CD4-positive, alpha-beta T cell treated with Interleukin-21 for 1 hour (primary cell): ENCODE measurements at regions not wholly inside any gene's neighbourhood (a gene's known extent, or its start where the extent isn't known, plus 50 kb on each side); places are given as distances from the start of the nearest gene placed in this dataset.

Source experiments
- DNase-seq: peaks from one replicate; pipeline ENCODE4 v3.0.0-alpha.2; 2020

DNA sequence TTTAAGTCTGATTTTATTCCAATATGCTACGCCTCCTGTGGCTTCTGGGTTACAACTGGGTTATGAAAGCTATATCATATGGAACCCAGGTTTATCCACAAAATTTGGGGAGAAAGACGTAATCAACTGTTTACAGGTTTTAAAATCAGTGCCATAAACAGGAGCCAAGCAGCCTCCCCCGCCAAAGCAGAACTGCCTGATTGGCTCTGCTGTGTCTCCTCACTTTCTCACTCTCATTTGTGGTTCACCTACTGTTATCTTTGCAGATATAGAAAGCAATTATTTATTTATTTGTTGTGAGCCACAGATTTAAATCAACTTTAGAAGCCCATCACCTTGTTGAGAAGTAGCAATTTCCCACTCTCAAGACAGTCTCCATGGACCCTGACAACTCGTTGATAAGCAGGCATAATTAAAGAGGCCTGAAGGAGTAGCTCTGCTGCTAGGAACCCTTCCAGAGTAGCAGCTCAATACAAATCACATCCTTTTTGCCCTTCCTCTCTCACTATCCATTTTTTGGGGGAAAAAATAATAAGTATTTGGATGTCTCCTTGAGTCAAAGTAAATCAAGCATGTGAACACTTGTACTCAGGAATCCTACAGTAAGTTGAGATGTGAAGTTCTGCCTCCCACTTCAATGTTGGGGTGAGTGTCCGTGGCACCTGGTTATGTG, 191.0 kb upstream of the CCDC150 start:
- DNase-seq = no peak

GRCh38 chr2:196449083-196449482, 190.4 kb upstream of the CCDC150 start:
- DNase-seq = no peak

DNA sequence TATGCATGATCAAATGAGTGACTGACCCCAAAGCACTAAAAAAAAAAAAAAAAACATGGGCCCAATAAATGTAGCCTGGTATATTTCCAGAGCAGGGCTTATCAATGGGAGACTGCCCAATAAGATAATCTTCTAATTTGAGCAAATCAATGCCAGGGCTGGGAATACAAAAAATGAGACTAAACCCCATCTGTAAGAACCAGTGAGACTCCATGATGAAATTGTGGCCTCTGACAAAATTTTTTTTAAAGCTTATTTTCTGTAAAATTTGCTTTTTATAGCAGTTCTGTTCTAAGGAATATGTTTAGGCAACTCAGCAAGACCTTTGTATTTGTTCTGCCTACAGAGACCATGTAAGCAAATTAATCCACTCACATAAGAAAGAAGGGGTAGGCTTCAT, 186.8 kb upstream of the CCDC150 start:
- DNase-seq = no peak

DNA sequence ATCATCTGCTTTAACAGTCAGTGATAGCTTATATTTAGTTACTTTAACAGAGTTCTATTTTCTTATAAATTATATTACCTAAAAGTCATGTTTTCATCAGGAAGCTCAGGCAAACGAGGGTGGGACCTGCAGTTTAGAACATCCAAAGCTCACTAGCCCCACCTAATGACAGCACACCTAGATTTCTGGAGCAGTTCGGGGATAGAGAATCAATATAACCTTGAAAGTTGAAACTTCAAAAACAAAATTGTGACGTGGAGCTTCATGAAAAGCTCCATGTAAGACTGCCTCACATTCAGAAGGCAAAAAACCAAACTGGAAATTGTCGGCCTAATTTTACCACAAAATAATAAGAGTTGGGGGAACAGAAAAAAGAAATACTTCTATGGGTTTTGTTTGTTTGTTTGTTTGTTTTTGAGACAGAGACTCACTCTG, 185.9 kb upstream of the CCDC150 start:
- peak; percentile 48 for DNase-seq

- DNase-seq = no peak
Observed at GRCh38 chr2:196454492-196454891, 185.0 kb upstream of the CCDC150 start.

GRCh38 chr2:196459539-196459938, 180.0 kb upstream of the CCDC150 start:
- peak; percentile 3 for DNase-seq

DNA sequence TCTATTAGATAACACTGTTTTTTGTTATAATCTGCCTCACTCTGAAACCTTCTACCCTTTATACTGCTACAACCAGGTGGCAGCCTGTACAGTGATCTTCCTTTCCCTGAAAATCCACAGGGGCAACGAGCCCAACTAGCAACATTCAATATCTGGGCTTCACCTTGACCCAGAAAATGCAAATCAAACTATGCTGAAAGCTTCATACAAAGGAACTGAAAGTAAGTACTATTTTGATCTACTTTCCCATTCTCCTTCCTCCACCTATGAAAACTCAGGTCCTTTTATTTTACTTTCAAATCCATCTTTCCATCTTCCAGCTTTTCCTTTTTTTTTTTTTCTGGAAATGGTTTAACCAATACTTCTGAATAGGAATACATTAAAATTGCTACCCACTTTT, 175.8 kb upstream of the CCDC150 start:
- no peak for DNase-seq

GRCh38 chr2:196464311-196464710, 175.2 kb upstream of the CCDC150 start:
- no peak for DNase-seq

DNA sequence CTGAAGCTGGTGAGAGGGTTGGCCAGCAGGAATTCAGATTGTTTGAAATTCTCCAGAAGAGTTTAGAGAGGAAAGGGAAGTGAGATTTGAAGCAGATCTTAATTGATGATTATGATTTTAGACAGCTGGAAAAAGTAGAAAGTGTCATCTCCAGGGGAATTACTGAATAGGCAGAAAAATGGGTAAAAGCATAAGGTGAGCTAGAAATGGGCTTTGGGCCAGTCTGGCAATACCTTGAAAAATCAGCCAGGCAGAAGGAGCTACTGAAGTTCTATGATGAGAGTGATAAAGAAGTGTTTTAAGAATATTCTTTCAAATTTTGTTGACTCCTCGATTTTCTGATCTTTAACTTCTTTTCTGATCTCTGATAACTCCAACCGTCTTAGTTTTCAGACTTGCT, 172.9 kb upstream of the CCDC150 start:
- no peak for DNase-seq

- no peak for DNase-seq
Observed at GRCh38 chr2:196468394-196468793, 171.1 kb upstream of the CCDC150 start.

GRCh38 chr2:196473617-196474016, 165.9 kb upstream of the CCDC150 start:
- no peak for DNase-seq

DNA sequence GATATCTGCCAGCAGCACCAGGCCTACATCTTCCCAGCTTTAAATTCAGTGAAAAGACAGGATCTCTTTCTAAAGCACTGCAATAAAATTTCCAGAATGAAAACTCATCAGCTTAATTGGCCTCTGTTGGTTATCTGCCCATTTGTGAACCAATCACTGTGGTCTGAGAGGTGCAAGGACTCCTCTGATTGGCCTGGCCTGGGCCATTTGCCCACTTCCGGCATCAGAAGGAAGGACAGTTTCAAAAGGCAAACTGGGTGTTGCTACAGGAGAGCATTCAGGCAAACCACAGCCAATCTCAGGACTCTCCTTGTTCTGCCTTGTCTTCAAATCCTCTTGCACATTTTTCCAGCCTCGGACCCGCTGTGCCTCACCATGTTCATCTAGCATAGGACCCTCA, 163.9 kb upstream of the CCDC150 start:
- no peak for DNase-seq

- DNase-seq = no peak
Observed at GRCh38 chr2:196478588-196478987, 160.9 kb upstream of the CCDC150 start.

DNA sequence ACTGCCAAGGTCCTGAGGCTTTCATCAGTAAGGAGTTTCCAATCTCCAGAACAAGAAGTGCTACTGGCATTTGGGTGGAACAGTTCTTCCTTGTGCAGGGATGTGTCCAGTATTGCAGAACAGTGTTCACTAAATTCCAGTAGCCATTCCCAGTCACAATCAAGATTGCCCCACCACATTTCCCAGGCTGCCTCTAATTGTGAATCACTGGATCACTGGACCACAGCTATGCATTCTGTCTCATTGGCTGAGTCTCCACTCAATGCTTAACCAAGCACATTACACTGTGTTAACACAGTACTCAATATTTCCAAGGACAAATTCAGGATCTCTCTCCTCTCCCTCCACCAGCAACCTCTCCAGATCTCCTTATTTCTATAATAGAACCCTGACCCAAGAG, 160.2 kb upstream of the CCDC150 start:
- DNase-seq = no peak

- no peak for DNase-seq
Observed at GRCh38 chr2:196480653-196481323, 158.7 kb upstream of the CCDC150 start.

DNA sequence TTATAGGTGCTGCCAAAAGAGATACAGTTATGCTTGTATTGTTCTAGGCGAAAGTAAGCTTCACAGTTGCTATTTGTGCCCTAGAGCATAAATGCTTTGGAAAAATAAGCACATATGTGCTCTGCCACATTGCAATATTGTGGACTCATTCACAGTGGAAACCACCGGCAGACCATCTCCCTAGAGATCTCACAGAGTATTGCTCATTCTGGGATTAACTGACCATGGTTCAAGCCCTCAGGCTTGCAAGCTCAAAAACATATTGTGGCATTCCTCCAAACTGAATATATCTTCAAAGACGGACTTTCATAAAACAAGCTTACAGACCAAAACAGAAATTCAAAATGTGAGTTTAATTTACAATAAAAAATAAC, 158.2 kb upstream of the CCDC150 start:
- DNase-seq = no peak

DNA sequence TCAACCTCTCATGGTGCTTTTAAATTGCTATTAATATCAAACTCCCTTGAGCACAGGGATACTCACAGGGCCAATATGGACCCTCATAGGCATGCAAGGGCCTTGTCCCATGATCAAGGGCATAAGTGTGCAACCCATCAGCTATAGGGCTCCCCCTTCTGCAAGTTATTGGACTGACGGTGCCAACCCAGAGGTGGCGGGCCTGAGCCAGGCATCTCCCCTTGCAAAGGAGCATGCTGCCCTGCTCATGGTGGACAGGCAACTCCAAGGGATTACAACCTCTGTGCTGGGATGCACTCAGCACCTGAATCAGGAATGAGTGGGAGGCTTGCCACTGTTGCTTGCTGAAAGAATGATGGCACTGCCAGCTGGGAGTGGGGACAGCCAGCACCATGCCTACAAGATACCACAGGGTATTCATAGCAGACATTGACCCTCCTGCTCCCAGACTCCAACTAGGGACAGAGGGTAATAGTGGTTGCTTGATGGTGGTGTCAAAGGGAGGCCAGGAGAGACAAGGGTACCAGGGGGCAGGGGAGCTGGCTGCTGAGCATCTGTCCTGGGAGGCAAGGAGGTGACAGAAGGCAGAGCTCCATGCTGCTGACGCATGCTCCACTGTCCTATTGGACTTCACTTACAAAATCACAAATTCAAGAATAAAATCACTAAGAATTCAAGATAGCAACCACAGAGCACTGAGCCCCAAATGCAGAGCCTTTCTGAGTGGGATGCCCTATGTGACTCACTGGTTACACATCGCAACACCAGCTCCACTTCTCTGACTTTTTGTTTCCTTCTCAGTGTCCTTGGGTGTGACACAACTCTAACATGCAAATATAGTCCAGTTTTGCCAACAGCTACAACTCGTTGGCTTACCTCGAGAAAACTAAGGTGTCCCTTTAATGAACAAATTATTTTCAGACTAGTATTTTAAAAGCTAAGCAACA, 157.1 kb upstream of the CCDC150 start:
- DNase-seq = no peak

- no peak for DNase-seq
Observed at GRCh38 chr2:196486146-196486545, 153.4 kb upstream of the CCDC150 start.

- no peak for DNase-seq
Observed at GRCh38 chr2:196487417-196487816, 152.1 kb upstream of the CCDC150 start.

DNA sequence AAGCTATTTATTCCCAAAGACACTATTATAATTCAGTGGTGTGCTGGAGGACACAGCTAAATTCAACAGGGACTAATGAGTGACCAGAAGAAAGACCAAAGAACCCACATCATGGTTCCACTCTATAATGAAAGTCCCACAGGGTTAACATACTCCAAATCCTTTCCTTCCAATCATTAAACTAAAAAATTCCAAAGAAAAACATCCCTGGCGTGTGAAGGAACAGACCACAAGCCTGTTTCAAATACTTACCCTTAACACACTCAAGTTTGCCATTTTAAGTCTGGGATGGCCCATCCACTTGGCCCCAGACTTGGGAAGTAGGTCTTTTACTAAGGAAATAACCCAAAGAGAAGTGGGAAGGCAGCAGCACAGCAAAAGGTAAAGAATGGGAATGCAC, 150.1 kb upstream of the CCDC150 start:
- DNase-seq = no peak

- no peak for DNase-seq
Observed at GRCh38 chr2:196492946-196493345, 146.6 kb upstream of the CCDC150 start.

GRCh38 chr2:196498962-196499361, 140.6 kb upstream of the CCDC150 start:
- DNase-seq = no peak

GRCh38 chr2:196499686-196500085, 139.8 kb upstream of the CCDC150 start:
- DNase-seq = no peak
